HEK293 (cell line): ENCODE measurements at regions not wholly inside any gene's neighbourhood (a gene's known extent, or its start where the extent isn't known, plus 50 kb on each side); places are given as distances from the start of the nearest gene placed in this dataset.

ENCODE experiments used
- KLF10 ChIP-seq: fragments of 450-650 bp; IDR thresholded peaks from 2 replicates; pipeline ENCODE4 v1.5.1; 2018; ENCODE audit warnings: missing biosample characterization, mild to moderate bottlenecking, missing genetic modification characterization
- SCRT2 ChIP-seq: fragments of 450-650 bp; formaldehyde crosslinking; IDR thresholded peaks from 2 replicates; pipeline ENCODE4 v1.5.1; 2016; ENCODE audit warnings: missing biosample characterization, missing genetic modification characterization
- SP7 ChIP-seq: fragments of 450-650 bp; formaldehyde crosslinking; IDR thresholded peaks from 2 replicates; pipeline ENCODE4 v1.5.1; 2016; ENCODE audit warnings: missing biosample characterization, missing genetic modification characterization
- ZNF274 ChIP-seq, 2 experiments: fragments of 200-500 bp in 1 of 2; fragments of 450-650 bp in 1 of 2; sonication (Bioruptor generic) in 1 of 2; formaldehyde crosslinking in 1 of 2; IDR thresholded peaks; 2 replicates each; pipeline versions ENCODE4 v1.5.1 to v1.6.1; 2014 to 2016; ENCODE audit warnings: borderline replicate concordance in 1 of 2, inconsistent platforms in 1 of 2, low read length in 1 of 2, missing biosample characterization in 1 of 2, missing genetic modification characterization in 1 of 2
- ZNF776 ChIP-seq: fragments of 450-650 bp; formaldehyde crosslinking; IDR thresholded peaks from 2 replicates; pipeline ENCODE4 v1.5.0; 2017; ENCODE audit warnings: missing biosample characterization, missing genetic modification characterization, borderline replicate concordance
- ZNF785 ChIP-seq: fragments of 450-650 bp; formaldehyde crosslinking; IDR thresholded peaks from 2 replicates; pipeline ENCODE4 v1.5.1; 2016; ENCODE audit warnings: missing biosample characterization, missing genetic modification characterization
- TF ChIP-seq, protein P1 (sequence below): fragments of 450-650 bp; formaldehyde crosslinking; IDR thresholded peaks from 2 replicates; pipeline ENCODE4 v1.5.1; 2016; ENCODE audit warnings: missing biosample characterization, missing genetic modification characterization
- TF ChIP-seq, protein P2 (sequence below): fragments of 450-650 bp; IDR thresholded peaks from 2 replicates; pipeline ENCODE4 v1.5.1; 2018; ENCODE audit warnings: missing biosample characterization, missing genetic modification characterization
- TF ChIP-seq, protein P3 (sequence below): fragments of 450-650 bp; formaldehyde crosslinking; IDR thresholded peaks from 2 replicates; pipeline ENCODE4 v1.5.1; 2016; ENCODE audit warnings: missing biosample characterization, missing genetic modification characterization, low read depth
- TF ChIP-seq, protein P4 (sequence below): fragments of 450-650 bp; formaldehyde crosslinking; conservative IDR thresholded peaks from 2 replicates; pipeline ENCODE4 v1.5.1; 2016; ENCODE audit warnings: low read depth, missing biosample characterization, missing genetic modification characterization
- TF ChIP-seq, protein P5 (sequence below): fragments of 450-650 bp; formaldehyde crosslinking; IDR thresholded peaks from 2 replicates; pipeline ENCODE4 v1.5.1; 2016; ENCODE audit warnings: missing biosample characterization, missing genetic modification characterization
- TF ChIP-seq, protein P6 (sequence below): sonication (generic); formaldehyde crosslinking; IDR thresholded peaks from 2 replicates; pipeline ENCODE4 v1.8.1; 2022; ENCODE audit warnings: mild to moderate bottlenecking, moderate library complexity, missing genetic modification reagents
- TF ChIP-seq, protein P7 (sequence below): fragments of 450-650 bp; formaldehyde crosslinking; IDR thresholded peaks from 2 replicates; pipeline ENCODE4 v1.5.1; 2016; ENCODE audit warnings: missing biosample characterization, missing genetic modification characterization
- TF ChIP-seq, protein P8 (sequence below): fragments of 450-650 bp; formaldehyde crosslinking; IDR thresholded peaks from 2 replicates; pipeline ENCODE4 v1.5.1; 2016; ENCODE audit warnings: missing biosample characterization, missing genetic modification characterization

DNA sequence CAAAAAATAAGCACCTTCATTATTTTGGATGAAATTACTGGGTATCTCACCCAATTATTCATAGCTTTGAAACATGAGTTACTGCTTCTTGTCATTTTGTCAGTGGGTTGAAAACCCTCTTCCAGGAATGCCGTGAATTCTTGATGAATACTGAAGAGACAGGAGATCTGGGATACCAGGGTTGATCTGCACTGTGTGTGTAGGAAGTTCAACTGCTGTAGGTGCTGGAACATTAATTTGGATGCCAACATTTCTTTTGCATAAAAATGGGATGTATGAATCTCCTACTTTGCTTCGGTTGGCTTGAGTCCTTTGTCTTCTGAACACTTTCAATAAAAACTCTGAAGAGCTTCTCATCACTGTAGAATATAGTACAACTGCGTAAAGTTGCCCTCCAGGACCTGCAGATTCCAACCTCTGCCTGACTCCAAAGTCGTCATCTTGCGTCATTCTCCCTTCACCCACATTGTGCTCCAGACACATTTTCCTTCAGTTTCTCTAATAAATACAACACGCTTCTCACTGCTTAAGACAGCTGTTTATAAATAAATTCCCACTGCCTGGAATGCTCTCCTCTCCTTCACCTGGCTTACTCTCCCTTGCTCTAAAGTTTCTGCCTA lies 312.7 kb upstream of the TGFBR2 start:
- TF ChIP-seq KLF10 (tag by site-specific recombination) (no peak), SCRT2 (tag by site-specific recombination) (no peak), ZNF776 (tag by site-specific recombination) (no peak), SP7 (tag by site-specific recombination) (no peak), ZNF274 (IDR thresholded peaks at IDR 0.05; ENCODE audit: low read length) (no peak), ZNF274 (tag by site-specific recombination; IDR thresholded peaks at IDR 0.05; ENCODE audit: borderline replicate concordance) (no peak), ZNF785 (tag by site-specific recombination) (no peak)
- TF ChIP-seq, protein P1, sequence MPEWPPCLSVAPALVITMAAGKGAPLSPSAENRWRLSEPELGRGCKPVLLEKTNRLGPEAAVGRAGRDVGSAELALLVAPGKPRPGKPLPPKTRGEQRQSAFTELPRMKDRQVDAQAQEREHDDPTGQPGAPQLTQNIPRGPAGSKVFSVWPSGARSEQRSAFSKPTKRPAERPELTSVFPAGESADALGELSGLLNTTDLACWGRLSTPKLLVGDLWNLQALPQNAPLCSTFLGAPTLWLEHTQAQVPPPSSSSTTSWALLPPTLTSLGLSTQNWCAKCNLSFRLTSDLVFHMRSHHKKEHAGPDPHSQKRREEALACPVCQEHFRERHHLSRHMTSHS (tag by site-specific recombination): no peak
- TF ChIP-seq, protein P2, sequence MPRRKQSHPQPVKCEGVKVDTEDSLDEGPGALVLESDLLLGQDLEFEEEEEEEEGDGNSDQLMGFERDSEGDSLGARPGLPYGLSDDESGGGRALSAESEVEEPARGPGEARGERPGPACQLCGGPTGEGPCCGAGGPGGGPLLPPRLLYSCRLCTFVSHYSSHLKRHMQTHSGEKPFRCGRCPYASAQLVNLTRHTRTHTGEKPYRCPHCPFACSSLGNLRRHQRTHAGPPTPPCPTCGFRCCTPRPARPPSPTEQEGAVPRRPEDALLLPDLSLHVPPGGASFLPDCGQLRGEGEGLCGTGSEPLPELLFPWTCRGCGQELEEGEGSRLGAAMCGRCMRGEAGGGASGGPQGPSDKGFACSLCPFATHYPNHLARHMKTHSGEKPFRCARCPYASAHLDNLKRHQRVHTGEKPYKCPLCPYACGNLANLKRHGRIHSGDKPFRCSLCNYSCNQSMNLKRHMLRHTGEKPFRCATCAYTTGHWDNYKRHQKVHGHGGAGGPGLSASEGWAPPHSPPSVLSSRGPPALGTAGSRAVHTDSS (tag by site-specific recombination): no peak
- TF ChIP-seq, protein P3, sequence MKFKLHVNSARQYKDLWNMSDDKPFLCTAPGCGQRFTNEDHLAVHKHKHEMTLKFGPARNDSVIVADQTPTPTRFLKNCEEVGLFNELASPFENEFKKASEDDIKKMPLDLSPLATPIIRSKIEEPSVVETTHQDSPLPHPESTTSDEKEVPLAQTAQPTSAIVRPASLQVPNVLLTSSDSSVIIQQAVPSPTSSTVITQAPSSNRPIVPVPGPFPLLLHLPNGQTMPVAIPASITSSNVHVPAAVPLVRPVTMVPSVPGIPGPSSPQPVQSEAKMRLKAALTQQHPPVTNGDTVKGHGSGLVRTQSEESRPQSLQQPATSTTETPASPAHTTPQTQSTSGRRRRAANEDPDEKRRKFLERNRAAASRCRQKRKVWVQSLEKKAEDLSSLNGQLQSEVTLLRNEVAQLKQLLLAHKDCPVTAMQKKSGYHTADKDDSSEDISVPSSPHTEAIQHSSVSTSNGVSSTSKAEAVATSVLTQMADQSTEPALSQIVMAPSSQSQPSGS (tag by site-specific recombination): no peak
- TF ChIP-seq, protein P4, sequence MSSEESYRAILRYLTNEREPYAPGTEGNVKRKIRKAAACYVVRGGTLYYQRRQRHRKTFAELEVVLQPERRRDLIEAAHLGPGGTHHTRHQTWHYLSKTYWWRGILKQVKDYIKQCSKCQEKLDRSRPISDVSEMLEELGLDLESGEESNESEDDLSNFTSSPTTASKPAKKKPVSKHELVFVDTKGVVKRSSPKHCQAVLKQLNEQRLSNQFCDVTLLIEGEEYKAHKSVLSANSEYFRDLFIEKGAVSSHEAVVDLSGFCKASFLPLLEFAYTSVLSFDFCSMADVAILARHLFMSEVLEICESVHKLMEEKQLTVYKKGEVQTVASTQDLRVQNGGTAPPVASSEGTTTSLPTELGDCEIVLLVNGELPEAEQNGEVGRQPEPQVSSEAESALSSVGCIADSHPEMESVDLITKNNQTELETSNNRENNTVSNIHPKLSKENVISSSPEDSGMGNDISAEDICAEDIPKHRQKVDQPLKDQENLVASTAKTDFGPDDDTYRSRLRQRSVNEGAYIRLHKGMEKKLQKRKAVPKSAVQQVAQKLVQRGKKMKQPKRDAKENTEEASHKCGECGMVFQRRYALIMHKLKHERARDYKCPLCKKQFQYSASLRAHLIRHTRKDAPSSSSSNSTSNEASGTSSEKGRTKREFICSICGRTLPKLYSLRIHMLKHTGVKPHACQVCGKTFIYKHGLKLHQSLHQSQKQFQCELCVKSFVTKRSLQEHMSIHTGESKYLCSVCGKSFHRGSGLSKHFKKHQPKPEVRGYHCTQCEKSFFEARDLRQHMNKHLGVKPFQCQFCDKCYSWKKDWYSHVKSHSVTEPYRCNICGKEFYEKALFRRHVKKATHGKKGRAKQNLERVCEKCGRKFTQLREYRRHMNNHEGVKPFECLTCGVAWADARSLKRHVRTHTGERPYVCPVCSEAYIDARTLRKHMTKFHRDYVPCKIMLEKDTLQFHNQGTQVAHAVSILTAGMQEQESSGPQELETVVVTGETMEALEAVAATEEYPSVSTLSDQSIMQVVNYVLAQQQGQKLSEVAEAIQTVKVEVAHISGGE (tag by site-specific recombination): no peak
- TF ChIP-seq, protein P5, sequence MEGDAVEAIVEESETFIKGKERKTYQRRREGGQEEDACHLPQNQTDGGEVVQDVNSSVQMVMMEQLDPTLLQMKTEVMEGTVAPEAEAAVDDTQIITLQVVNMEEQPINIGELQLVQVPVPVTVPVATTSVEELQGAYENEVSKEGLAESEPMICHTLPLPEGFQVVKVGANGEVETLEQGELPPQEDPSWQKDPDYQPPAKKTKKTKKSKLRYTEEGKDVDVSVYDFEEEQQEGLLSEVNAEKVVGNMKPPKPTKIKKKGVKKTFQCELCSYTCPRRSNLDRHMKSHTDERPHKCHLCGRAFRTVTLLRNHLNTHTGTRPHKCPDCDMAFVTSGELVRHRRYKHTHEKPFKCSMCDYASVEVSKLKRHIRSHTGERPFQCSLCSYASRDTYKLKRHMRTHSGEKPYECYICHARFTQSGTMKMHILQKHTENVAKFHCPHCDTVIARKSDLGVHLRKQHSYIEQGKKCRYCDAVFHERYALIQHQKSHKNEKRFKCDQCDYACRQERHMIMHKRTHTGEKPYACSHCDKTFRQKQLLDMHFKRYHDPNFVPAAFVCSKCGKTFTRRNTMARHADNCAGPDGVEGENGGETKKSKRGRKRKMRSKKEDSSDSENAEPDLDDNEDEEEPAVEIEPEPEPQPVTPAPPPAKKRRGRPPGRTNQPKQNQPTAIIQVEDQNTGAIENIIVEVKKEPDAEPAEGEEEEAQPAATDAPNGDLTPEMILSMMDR (tag by site-specific recombination): no peak
- TF ChIP-seq, protein P6, sequence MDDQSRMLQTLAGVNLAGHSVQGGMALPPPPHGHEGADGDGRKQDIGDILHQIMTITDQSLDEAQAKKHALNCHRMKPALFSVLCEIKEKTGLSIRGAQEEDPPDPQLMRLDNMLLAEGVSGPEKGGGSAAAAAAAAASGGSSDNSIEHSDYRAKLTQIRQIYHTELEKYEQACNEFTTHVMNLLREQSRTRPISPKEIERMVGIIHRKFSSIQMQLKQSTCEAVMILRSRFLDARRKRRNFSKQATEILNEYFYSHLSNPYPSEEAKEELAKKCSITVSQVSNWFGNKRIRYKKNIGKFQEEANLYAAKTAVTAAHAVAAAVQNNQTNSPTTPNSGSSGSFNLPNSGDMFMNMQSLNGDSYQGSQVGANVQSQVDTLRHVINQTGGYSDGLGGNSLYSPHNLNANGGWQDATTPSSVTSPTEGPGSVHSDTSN (CRISPR knock-in tag): no peak
- TF ChIP-seq, protein P7, sequence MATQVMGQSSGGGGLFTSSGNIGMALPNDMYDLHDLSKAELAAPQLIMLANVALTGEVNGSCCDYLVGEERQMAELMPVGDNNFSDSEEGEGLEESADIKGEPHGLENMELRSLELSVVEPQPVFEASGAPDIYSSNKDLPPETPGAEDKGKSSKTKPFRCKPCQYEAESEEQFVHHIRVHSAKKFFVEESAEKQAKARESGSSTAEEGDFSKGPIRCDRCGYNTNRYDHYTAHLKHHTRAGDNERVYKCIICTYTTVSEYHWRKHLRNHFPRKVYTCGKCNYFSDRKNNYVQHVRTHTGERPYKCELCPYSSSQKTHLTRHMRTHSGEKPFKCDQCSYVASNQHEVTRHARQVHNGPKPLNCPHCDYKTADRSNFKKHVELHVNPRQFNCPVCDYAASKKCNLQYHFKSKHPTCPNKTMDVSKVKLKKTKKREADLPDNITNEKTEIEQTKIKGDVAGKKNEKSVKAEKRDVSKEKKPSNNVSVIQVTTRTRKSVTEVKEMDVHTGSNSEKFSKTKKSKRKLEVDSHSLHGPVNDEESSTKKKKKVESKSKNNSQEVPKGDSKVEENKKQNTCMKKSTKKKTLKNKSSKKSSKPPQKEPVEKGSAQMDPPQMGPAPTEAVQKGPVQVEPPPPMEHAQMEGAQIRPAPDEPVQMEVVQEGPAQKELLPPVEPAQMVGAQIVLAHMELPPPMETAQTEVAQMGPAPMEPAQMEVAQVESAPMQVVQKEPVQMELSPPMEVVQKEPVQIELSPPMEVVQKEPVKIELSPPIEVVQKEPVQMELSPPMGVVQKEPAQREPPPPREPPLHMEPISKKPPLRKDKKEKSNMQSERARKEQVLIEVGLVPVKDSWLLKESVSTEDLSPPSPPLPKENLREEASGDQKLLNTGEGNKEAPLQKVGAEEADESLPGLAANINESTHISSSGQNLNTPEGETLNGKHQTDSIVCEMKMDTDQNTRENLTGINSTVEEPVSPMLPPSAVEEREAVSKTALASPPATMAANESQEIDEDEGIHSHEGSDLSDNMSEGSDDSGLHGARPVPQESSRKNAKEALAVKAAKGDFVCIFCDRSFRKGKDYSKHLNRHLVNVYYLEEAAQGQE: no peak
- TF ChIP-seq, protein P8, sequence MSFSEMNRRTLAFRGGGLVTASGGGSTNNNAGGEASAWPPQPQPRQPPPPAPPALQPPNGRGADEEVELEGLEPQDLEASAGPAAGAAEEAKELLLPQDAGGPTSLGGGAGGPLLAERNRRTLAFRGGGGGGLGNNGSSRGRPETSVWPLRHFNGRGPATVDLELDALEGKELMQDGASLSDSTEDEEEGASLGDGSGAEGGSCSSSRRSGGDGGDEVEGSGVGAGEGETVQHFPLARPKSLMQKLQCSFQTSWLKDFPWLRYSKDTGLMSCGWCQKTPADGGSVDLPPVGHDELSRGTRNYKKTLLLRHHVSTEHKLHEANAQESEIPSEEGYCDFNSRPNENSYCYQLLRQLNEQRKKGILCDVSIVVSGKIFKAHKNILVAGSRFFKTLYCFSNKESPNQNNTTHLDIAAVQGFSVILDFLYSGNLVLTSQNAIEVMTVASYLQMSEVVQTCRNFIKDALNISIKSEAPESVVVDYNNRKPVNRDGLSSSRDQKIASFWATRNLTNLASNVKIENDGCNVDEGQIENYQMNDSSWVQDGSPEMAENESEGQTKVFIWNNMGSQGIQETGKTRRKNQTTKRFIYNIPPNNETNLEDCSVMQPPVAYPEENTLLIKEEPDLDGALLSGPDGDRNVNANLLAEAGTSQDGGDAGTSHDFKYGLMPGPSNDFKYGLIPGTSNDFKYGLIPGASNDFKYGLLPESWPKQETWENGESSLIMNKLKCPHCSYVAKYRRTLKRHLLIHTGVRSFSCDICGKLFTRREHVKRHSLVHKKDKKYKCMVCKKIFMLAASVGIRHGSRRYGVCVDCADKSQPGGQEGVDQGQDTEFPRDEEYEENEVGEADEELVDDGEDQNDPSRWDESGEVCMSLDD (tag by site-specific recombination): no peak
